ENCODE measurements at regions not wholly inside any gene's neighbourhood (a gene's known extent, or its start where the extent isn't known, plus 50 kb on each side); places are given as distances from the start of the nearest gene placed in this dataset.

DNA sequence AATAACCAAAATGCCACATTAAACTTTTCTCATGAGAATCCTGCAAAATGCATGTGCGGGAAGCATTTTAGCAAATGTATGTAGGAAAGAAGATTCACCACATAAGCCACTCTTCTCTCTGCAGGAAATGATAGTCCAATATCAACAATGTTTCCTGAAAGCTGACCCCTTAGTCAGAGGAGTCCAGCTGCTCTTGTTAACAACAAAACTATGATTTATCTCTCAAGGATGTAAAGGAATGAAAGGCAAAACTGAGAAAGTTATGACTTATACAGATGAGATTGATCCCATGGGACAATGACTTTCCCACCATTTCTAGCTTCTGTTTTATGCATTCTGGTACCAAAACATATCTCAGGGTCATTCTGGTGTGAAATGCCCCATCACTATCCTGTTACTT lies 125.0 kb upstream of the EDNRA start:
- no peak for DNase-seq (ENCODE audit: low read depth in 2 of 2)

DNA sequence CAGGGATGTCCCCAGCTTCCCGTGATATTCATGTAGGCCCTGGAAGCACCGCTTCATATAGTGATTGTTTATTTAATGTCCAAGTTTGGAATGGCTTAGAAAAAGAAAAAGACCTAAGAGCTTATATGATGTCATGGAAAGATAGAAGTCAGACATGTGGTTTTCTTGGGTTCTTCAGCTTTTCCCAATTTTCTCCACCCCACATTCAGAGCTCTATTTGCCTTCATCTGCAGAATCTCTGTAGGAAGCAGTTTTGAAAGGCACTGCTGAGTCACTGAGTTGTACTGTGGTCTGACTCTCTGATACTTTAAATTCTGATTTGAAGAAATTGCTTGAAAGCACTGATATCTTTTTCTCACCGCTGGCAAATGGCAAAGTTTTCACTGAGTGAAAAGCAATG lies 120.6 kb upstream of the EDNRA start:
- no peak for DNase-seq (ENCODE audit: low read depth in 2 of 2)

GRCh38 chr4:147361726-147362125 lies 119.2 kb upstream of the EDNRA start:
- DNase-seq (ENCODE audit: low read depth in 2 of 2) = no peak

GRCh38 chr4:147362938-147363337 lies 118.0 kb upstream of the EDNRA start:
- no peak for DNase-seq (ENCODE audit: low read depth in 2 of 2)

DNA sequence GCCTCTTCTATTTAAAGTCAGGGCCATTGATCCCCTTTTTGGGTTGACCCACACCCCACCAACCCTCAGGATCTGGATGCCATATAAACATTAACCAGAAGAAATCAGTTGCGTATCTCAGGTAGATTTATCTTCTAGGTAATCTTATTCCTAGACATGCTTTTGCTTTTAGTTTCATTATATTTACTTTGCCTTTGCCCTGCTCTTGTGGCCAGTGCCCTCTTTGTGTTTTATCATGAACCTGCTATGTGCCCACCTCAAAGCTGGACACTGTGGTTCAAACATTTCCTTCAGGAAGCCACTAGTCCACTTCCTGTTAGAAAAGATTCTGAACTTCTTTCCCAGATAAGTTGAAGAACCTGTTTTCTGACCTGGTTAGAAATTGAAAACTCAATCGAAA lies 117.4 kb upstream of the EDNRA start:
- DNase-seq (ENCODE audit: low read depth in 2 of 2) = no peak

DNA sequence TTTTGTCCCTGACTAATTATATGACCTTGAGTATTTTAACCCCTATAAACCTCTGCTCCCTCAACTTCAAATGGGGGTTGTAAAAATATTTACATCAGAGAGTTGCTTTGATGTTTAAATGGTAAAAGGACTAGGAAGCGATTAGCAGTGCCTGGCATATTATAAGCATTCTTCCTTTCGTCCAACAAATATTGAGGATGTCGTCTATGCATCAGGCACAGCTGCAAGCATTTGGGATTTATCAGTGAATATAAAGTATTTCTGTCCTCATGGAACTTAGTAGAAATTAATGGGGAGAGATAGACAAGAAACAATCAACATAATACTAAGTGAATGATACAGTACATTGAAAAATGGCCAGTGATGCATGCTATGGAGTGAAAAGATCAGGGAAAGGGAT lies 115.5 kb upstream of the EDNRA start:
- DNase-seq (ENCODE audit: low read depth in 2 of 2) = no peak

DNA sequence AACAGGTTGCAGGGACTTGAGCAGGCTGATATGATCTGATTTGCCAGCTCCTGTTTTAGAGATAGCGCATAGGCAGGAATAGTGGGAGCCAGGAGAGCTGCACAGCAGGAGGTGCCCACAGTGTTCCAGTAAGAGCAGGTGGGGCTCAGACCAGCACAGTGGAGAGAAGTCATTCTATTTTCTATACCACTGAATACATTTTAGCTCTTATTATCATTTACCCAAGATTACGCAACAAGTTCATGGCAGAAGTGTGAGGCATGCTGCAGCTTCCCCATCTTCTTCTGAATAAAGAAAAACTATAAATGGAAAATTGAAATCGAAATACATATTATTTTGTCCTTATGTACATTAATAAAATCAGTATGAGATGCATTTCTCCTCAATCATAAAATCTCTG lies 114.7 kb upstream of the EDNRA start:
- no peak for DNase-seq (ENCODE audit: low read depth in 2 of 2)

- DNase-seq (ENCODE audit: low read depth in 2 of 2) = no peak
Measured at GRCh38 chr4:147367891-147368290, 113.0 kb upstream of the EDNRA start.

DNA sequence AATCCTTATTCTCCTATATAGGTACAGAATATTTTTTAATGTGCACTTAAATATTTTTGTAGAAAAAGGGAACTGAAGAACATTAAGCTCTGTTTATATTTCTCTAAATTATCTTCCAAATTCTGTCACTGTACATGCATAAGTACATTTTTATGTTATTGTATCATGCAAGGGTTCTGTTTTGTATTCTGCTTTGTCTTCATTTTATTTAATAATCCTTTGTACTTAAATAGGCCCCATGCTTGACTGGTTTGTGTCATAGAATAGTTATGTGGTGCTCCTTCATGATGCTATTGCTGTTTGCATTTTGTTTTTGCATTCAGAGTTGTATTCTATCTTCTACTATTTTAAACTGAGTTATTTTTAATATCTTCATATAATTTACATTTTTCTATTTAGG lies 111.9 kb upstream of the EDNRA start:
- no peak for DNase-seq (ENCODE audit: low read depth in 2 of 2)

DNA sequence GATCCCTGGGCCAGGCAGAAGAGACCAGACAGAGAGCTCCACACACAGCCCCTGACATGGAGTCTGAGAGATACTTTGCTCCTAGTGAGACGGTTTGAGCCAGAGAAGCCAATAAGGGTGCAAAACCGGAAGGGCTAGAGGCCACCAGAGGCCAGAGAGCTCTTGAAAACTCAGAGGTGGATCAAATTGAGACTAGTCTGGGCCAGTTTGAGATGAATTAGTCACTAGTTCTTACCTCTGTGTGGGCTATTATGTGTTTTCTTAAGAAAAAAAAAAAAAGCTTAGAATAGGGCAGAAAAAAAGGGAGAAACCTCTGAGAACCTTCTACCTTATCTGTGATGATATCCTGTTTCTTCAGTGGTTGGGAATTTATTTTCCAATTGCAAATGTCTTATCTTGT lies 110.4 kb upstream of the EDNRA start:
- DNase-seq (ENCODE audit: low read depth in 2 of 2) = no peak

GRCh38 chr4:147370881-147371280 lies 110.0 kb upstream of the EDNRA start:
- no peak for DNase-seq (ENCODE audit: low read depth in 2 of 2)

DNA sequence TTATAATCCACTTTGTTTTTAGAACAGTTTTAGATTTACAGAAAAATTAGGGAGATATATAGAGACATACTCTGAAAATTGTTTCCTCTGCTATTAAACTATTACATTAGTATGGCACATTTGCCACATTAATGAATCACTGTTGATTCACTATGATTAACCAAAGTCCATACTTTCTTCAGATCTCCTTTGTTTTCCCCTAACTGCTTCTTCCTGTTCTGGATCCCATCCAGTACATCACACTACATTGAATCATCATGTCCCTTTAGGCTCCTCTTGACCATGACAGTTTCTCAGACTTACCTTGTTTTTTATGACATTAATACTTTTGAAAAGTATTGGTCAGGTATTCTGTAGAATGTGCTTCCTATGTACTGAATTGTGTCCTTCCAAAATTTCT lies 109.2 kb upstream of the EDNRA start:
- no peak for DNase-seq (ENCODE audit: low read depth in 2 of 2)

- no peak for DNase-seq (ENCODE audit: low read depth in 2 of 2)
Measured at GRCh38 chr4:147378780-147379179, 102.1 kb upstream of the EDNRA start.

DNA sequence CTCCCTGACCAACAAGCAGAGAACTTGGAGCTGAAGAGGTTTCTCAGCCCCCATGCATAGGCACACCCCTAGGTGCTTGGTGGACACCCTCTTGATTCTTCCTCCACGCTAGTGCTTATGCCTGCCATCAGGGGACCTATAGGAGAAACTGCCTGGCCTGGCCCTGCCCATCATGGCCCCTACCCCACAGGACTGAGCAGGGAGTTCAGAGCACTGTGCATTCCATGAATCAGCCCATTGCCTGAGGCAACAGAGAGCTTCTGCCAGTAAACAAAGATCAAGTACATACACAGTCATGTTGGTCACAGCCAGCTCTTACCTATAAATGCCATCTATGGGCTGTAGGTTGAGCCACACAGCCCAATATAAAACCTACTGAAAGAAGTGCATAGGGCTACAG lies 99.1 kb upstream of the EDNRA start:
- no peak for DNase-seq (ENCODE audit: low read depth in 2 of 2)

DNA sequence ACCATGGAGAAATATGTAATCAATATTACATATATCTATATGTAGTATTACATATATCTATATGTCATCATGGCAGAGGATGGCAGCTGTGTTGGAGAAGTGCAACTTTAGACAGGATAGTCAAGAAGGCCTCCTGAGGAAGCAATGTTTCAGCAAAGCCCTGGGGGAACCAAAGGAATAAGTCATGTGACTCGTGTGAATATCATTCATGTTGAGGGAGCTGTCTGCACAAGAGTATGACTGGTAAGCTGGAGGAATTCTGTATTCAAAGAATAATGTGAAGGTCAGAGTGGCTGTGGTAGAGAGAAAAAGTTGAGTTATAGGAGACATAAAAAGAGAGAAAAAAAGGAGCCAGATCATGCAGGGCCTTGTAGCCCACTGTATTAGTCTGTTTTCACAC lies 92.9 kb upstream of the EDNRA start:
- no peak for DNase-seq (ENCODE audit: low read depth in 2 of 2)

GRCh38 chr4:147396105-147396504 lies 84.8 kb upstream of the EDNRA start:
- DNase-seq (ENCODE audit: low read depth in 2 of 2) = no peak

DNA sequence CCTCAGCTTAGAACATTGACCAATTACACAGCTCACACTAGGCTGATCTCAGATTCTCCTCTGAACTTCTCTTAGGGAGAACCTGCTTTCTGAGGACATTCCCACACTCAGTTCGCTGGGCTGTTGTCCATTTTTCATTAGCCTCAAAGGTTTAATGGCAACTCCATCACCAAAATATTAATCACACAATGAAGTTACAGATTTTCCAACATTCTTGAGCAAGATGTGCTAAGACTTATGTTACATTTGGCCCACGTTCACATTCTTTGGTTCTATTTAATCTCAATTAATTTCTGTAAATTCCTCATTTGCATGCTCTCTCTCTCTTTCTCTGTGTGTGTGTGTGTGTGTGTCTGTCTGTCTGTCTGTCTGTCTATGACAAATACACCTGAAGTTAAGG lies 82.3 kb upstream of the EDNRA start:
- no peak for DNase-seq (ENCODE audit: low read depth in 2 of 2)

GRCh38 chr4:147400721-147401120 lies 80.2 kb upstream of the EDNRA start:
- no peak for DNase-seq (ENCODE audit: low read depth in 2 of 2)

DNA sequence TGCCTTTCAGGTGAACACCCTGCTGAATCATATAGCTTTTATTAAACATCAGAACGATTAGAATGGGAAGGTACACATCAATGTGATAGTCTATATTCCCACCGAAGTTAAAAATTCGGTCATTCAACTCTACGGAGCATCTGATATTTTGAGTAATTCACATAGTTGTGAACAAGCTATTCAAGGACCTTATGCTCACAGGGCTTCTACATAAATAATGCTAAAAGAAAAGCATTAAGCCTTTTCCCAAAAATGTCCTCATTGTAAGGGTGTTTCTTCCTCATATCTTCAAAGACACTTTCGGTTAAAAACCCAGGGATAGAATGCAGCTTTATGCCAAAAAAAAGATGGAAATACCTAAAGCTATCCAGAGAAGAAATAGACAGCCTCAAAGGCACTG lies 79.7 kb upstream of the EDNRA start:
- DNase-seq (ENCODE audit: low read depth in 2 of 2) = no peak

DNA sequence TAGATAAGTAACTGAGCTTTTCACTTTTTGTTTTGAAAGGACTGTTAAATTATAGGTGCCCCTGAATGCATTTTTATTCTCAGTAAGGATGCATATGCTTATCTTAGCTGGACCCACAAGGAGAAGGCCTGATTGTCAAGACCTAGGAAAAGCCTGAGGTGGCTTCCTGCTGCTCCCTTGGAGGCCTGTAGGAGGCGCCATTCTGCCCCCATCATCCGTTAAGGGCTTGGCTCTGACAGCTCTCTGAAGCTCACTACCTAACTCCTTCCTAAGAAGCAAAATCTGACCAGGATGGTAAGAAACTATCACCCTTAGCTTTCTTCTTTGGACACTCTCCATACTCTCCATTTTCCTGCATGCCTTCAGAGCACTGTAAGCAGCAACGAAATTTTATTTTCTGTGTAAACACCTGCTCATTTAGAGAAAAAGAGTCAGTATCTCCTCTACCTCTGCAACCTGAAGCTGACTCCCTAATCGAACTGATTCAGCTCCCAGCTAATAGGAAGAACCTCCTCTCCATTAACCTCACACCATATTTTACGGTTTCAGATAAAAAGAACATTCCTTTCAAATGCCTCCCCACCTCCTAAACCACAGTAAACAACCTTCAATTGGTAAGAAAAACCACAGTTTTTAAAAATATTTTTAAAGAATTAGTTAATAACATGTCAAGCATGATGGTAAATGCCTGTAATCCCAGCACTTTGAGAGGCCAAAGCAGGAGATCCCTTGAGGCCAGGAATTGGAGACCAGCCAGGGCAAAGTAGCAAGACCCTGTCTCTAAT lies 73.4 kb upstream of the EDNRA start:
- no peak for DNase-seq (ENCODE audit: low read depth in 2 of 2)

DNA sequence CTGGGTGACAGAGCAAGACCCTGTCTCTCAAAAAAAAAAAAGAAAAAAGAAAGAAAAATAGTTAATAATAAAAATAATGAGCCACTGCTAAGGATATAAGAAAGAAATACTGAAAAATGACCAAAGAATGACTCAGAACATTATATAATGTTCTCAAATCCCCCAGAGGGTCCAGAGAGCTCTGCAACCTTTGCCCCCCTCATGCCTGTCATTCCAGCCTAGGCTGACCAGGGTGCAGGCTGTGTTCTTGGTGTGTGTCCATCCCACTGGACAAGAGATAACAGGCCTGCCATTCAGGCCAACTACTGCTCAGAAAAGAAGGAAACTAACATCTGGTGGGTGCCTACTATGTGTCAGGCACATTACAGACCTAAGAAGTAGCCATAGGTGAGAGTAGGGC lies 72.7 kb upstream of the EDNRA start:
- no peak for DNase-seq (ENCODE audit: low read depth in 2 of 2)

DNA sequence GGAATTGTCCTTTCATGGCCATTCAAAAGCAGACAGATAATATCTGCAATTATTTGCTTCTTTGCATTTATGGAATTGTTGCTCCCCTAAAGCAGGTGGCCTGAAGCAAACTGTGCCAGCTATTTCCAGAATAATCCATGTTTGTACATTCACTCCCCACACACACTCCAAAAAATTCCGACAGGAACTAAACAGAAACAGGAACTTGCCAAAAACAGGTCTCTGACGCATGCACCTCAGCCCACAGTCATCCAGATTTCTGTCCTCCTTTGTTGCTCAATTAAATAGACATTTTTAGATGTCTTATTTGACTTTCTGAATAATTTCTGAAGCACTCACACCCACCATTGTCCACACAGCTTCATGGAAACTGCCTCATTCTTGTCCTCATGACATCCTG lies 71.5 kb upstream of the EDNRA start:
- DNase-seq (ENCODE audit: low read depth in 2 of 2) = no peak

DNA sequence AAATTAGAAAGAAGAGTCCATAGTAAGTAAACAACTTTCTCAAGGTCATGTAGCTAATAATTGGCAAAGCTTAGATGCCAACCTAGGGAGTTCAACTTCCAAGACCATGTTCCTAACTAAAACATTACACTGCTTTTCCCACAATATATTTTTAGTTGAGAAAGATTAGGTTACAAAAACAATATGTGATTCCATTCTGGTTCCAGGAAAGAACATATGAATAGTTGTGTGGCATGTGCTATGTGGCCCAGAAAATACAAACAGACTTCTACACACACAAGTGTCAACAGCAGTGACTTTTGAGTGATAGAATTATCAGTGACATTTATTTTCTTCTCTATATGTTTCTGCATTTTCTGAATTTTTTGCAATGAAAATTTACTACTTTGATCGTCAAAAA lies 62.7 kb upstream of the EDNRA start:
- DNase-seq (ENCODE audit: low read depth in 2 of 2) = no peak

GRCh38 chr4:147421456-147421855 lies 59.4 kb upstream of the EDNRA start:
- DNase-seq (ENCODE audit: low read depth in 2 of 2) = no peak
